ENCODE measurements at regions not wholly inside any gene's neighbourhood (a gene's known extent, or its start where the extent isn't known, plus 50 kb on each side); places are given as distances from the start of the nearest gene placed in this dataset.
"Not testable (repeated sequence)": the region's sequence is repeated elsewhere in the genome, so short reads cannot be mapped to it uniquely, and the experiment has no call there.

DNA sequence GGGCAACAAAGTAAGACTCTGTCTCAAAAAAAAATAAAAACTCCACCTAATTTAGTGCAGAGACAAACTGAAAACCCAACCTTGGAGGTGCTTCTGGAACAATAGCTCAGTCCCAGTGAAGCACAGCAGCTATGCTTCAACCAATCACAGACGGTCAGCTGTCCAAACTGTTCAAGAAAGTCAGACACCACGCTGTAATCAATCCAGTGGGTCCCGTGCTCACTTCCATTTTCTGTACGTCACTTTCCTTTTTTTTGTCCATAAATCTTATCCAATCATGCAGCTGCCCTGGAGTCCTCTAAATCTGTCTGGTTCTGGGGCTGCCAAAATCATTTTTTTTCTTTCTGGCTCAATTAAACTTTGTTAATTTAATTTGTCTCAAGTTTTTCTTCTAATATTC lies 93.6 kb upstream of the FAM174B start:
- Histone ChIP-seq H3K27ac (no peak overlapping the region), H3K36me3 (no peaks in the 10 kb centered on the region), H3K27me3 (no peaks in the 10 kb centered on the region), H3K9me3 (no peaks in the 10 kb centered on the region), H3K4me1 (no peaks in the 10 kb centered on the region), H3K4me3 (no peak overlapping the region)
- DNase-seq, result no peak
- TF ChIP-seq POLR2A (IDR thresholded peaks at IDR 0.05), result no peak
- no peak for TF ChIP-seq CTCF (IDR thresholded peaks at IDR 0.05)
- TF ChIP-seq POLR2AphosphoS5 (IDR thresholded peaks at IDR 0.05), result no peak
- no peak for TF ChIP-seq EP300 (IDR thresholded peaks at IDR 0.05)
- intact Hi-C loops (cut with DNase I), result no loop called here
- WGBS, 2 donors, result 73 to 85% methylated on average over 4 of the region's 4 CpGs

DNA sequence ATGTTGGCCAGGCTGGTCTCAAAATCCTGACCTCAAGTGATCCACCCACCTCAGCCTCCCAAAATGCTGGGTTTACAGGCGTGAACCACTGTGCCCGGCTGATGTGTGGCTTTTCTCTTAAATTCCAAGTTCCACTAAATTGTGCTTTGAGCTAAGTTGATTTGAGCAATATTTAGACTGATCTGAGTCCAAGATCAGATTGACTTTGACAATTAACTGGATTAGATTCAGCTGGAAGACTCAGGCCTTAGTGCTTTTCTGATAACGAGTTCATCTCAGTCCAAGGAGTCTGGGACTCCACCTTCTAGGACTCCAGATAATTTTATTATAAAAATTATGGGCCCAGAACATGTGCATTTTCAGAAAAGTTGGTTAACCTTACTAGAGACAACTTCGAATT lies 94.4 kb upstream of the FAM174B start:
- Histone ChIP-seq H3K27me3 (no peaks in the 10 kb centered on the region), H3K4me1 (no peaks in the 10 kb centered on the region), H3K27ac (no peak overlapping the region), H3K9me3 (no peaks in the 10 kb centered on the region), H3K4me3 (no peak overlapping the region), H3K36me3 (no peaks in the 10 kb centered on the region)
- intact Hi-C loops (cut with DNase I), result no loop called here
- whole genome bisulfite sequencing, 2 donors, result 88 to 90% methylated on average over 4 of the region's 4 CpGs
- DNase-seq, result no peak
- no peak for TF ChIP-seq POLR2AphosphoS5 (IDR thresholded peaks at IDR 0.05)
- no peak for TF ChIP-seq CTCF (IDR thresholded peaks at IDR 0.05)
- no peak for TF ChIP-seq EP300 (IDR thresholded peaks at IDR 0.05)
- no peak for TF ChIP-seq POLR2A (IDR thresholded peaks at IDR 0.05)

DNA sequence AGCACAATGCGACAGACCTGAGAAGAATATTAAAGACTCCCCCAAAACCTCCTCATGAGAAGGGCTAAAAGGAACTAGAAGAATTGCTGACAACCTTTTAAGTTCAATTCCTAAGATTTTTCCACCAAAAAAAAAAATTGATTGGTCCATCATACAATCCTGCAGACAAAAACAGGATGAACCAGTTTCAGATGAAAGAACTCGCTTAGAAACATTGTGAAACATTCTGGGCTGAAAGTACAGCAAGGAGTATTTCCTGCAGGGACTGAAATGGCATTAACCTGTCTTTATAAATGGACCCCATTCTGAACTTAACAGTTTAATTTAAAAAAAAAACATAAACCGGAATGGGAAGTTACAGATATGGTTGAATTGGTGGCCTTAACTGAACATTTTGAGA lies 96.0 kb upstream of the FAM174B start:
- no peaks in the 10 kb centered on the region for H3K36me3 ChIP-seq
- no peaks in the 10 kb centered on the region for H3K27me3 ChIP-seq
- no peaks in the 10 kb centered on the region for H3K4me1 ChIP-seq
- no peak for DNase-seq
- WGBS, 2 donors, result 63 to 81% methylated on average over 3 of the region's 3 CpGs
- H3K4me3 ChIP-seq, result no peak overlapping the region
- intact Hi-C loops (cut with DNase I), result no loop called here
- no peak overlapping the region for H3K27ac ChIP-seq
- TF ChIP-seq POLR2A (IDR thresholded peaks at IDR 0.05) (no peak), POLR2AphosphoS5 (IDR thresholded peaks at IDR 0.05) (no peak), EP300 (IDR thresholded peaks at IDR 0.05) (no peak), CTCF (IDR thresholded peaks at IDR 0.05) (no peak)
- H3K9me3 ChIP-seq, result no peaks in the 10 kb centered on the region

GRCh38 chr15:92753591-92753990 lies 98.0 kb upstream of the FAM174B start:
- no peak for DNase-seq
- no peak overlapping the region for H3K4me3 ChIP-seq
- H3K36me3 ChIP-seq, result no peaks in the 10 kb centered on the region
- H3K4me1 ChIP-seq, result no peaks in the 10 kb centered on the region
- 37 to 70% methylated on average over 3 of the region's 3 CpGs for WGBS, 2 donors
- TF ChIP-seq CTCF (IDR thresholded peaks at IDR 0.05) (no peak), EP300 (IDR thresholded peaks at IDR 0.05) (no peak), POLR2AphosphoS5 (IDR thresholded peaks at IDR 0.05) (no peak), POLR2A (IDR thresholded peaks at IDR 0.05) (no peak)
- intact Hi-C loops (cut with DNase I), result no loop called here
- no peaks in the 10 kb centered on the region for H3K9me3 ChIP-seq
- H3K27ac ChIP-seq, result no peak overlapping the region
- no peaks in the 10 kb centered on the region for H3K27me3 ChIP-seq

GRCh38 chr15:92763459-92763858 lies 107.9 kb upstream of the FAM174B start:
- no peaks in the 10 kb centered on the region for H3K9me3 ChIP-seq
- WGBS, 2 donors, result 76 to 84% methylated on average over 5 of the region's 5 CpGs
- no peak overlapping the region for H3K27ac ChIP-seq
- H3K4me1 ChIP-seq, result no peaks in the 10 kb centered on the region
- H3K4me3 ChIP-seq, result no peak overlapping the region
- H3K36me3 ChIP-seq, result no peaks in the 10 kb centered on the region
- TF ChIP-seq CTCF (IDR thresholded peaks at IDR 0.05) (no peak), EP300 (IDR thresholded peaks at IDR 0.05) (no peak), POLR2AphosphoS5 (IDR thresholded peaks at IDR 0.05) (no peak), POLR2A (IDR thresholded peaks at IDR 0.05) (no peak)
- DNase-seq, result no peak
- H3K27me3 ChIP-seq, result no peaks in the 10 kb centered on the region
- intact Hi-C loops (cut with DNase I), result no loop called here

GRCh38 chr15:92768131-92768530 lies 112.6 kb upstream of the FAM174B start:
- intact Hi-C loops (cut with DNase I); H3K4me3 ChIP-seq; H3K9me3 ChIP-seq; H3K36me3 ChIP-seq; H3K27ac ChIP-seq; H3K4me1 ChIP-seq; H3K27me3 ChIP-seq; DNase-seq: not testable (repeated sequence)
- 96 to 98% methylated on average over 34 to 35 of the region's 35 CpGs for WGBS, 2 donors
